A549 (cell line): ENCODE measurements at regions not wholly inside any gene's neighbourhood (a gene's known extent, or its start where the extent isn't known, plus 50 kb on each side); places are given as distances from the start of the nearest gene placed in this dataset.

Source experiments
- EP300 ChIP-seq, 2 experiments: fragments of >200 bp; sonication (Bioruptor Twin); formaldehyde crosslinking; IDR thresholded peaks; 2 replicates in 1 of 2; 3 replicates in 1 of 2; pipeline ENCODE4 v1.6.1; 2016 to 2017
- HDAC2 ChIP-seq: fragments of 200-600 bp; sonication (generic); IDR thresholded peaks from 2 replicates; pipeline ENCODE4 v1.6.1; 2016
- SMC3 ChIP-seq: fragments of >200 bp; sonication (Bioruptor Twin); formaldehyde crosslinking; IDR thresholded peaks from 3 replicates; pipeline ENCODE4 v1.6.1; 2018; ENCODE audit warnings: inconsistent platforms
- SREBF2 ChIP-seq: fragments of 450-650 bp; IDR thresholded peaks from 2 replicates; pipeline ENCODE4 v1.6.1; 2014; ENCODE audit warnings: mild to moderate bottlenecking, moderate library complexity
- ZNF302 ChIP-seq: fragments of 250-450 bp; sonication (Bioruptor Pico); IDR thresholded peaks from 2 replicates; pipeline ENCODE4 v1.9.0; 2021; ENCODE audit warnings: inconsistent platforms, mild to moderate bottlenecking, moderate library complexity
- TF ChIP-seq, protein P1 (sequence below): fragments of >200 bp; sonication (Bioruptor Twin); formaldehyde crosslinking; IDR thresholded peaks from 3 replicates; pipeline ENCODE4 v1.5.1; 2016
- TF ChIP-seq, protein P2 (sequence below): fragments of 450-650 bp; IDR thresholded peaks from 2 replicates; pipeline ENCODE4 v1.6.1; 2014; ENCODE audit warnings: antibody characterized with exemption

DNA sequence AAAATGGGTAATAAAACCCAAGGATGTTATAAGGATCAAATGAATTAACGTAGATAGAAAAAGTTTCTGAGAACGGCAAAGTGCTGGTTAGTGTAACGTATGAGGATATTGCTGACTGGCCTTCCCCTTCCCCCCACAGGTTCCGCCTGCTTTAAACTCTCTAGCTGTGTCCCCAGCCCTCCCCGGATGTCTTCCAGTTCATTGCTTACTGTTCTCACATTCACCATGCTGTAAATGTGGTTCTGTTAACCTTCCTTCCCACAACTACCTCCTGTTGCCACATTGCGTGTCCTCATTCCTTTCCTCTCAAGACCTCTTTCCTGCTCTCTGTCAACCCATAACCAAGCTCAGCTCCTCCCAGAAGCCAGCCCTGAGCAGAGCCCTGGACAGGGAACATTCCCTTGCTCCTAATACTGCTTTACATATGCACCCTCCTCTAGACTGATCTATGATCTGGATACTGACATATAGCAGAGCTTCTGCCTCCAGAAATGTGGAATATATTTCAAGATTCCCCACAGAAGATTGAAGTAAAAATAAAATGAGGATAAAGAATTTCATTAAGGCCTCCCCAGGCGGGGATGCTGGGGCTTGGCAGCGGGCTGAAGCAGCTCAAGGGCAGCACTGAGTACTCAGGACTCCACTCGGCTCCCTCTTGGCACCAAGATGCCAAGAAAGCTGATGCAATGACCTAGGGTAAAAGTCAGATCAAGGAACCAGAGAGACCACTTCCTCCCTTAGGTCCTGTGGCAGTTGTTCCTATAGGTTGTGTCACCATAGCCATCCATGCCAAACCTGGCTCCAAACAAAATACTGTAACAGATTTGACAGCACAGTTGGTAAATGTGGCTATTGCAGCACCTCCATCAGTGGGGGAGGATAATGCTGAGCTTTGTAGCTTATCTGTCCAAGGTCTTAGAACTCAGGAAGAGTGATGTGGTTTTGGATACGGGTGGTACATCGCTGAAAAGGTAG is 136.4 kb upstream of the PIK3C3 start:
- TF ChIP-seq, protein P1, sequence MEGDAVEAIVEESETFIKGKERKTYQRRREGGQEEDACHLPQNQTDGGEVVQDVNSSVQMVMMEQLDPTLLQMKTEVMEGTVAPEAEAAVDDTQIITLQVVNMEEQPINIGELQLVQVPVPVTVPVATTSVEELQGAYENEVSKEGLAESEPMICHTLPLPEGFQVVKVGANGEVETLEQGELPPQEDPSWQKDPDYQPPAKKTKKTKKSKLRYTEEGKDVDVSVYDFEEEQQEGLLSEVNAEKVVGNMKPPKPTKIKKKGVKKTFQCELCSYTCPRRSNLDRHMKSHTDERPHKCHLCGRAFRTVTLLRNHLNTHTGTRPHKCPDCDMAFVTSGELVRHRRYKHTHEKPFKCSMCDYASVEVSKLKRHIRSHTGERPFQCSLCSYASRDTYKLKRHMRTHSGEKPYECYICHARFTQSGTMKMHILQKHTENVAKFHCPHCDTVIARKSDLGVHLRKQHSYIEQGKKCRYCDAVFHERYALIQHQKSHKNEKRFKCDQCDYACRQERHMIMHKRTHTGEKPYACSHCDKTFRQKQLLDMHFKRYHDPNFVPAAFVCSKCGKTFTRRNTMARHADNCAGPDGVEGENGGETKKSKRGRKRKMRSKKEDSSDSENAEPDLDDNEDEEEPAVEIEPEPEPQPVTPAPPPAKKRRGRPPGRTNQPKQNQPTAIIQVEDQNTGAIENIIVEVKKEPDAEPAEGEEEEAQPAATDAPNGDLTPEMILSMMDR = no peak
- no peak for TF ChIP-seq SMC3
- no peak for TF ChIP-seq SREBF2
- TF ChIP-seq HDAC2 = no peak
- no peak for TF ChIP-seq EP300 (IDR thresholded peaks at IDR 0.05)
- TF ChIP-seq, protein P2, sequence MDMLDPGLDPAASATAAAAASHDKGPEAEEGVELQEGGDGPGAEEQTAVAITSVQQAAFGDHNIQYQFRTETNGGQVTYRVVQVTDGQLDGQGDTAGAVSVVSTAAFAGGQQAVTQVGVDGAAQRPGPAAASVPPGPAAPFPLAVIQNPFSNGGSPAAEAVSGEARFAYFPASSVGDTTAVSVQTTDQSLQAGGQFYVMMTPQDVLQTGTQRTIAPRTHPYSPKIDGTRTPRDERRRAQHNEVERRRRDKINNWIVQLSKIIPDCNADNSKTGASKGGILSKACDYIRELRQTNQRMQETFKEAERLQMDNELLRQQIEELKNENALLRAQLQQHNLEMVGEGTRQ = no peak
- no peak for TF ChIP-seq ZNF302 (CRISPR knock-in tag)
